A549 (cell line): ENCODE measurements at regions not wholly inside any gene's neighbourhood (a gene's known extent, or its start where the extent isn't known, plus 50 kb on each side); places are given as distances from the start of the nearest gene placed in this dataset.

ENCODE experiments used
- ATAC-seq, 2 experiments: fragments of 200-7000 bp in 1 of 2; fragments of >200 bp in 1 of 2; cut with Nextera tagmentation in 1 of 2; cut with Tn5 transposase in 1 of 2; 3 replicates each; pipeline versions ENCODE4 v1.8.0 to v1.9.1; 2018 to 2020; ENCODE audit warnings: mild to moderate bottlenecking in 1 of 2, moderate library complexity in 1 of 2
- CTCF ChIA-PET: fragments of 300-600 bp; sonication (Branson Sonifier 250); formaldehyde crosslinking; extraction: SDS; loops from one replicate; lab custom pipeline; 2021; ENCODE audit warnings: antibody characterized with exemption, inconsistent platforms; lab: Yijun Ruan, JAX
- POLR2A ChIA-PET: fragments of 350-600 bp; formaldehyde crosslinking; extraction: SDS; loops from one replicate; lab custom pipeline; 2021; ENCODE audit warnings: antibody characterized with exemption, inconsistent platforms; lab: Yijun Ruan, JAX
- DNase-seq, 2 experiments: peaks; one replicate each; pipeline versions ENCODE4 v3.0.0 to v3.0.0-alpha.2; 2011 to 2016; ENCODE audit warnings: low read depth in 1 of 2, low spot score in 1 of 2
- FAIRE-seq: peaks from 2 replicates; lab custom pipeline; 2011; peaks lifted over from hg19 to GRCh38; lab: Jason Lieb, UNC
- H3K27ac ChIP-seq, 2 experiments: fragments of >200 bp; sonication (Bioruptor Twin); formaldehyde crosslinking; 3 replicates each; pipeline ENCODE4 v1.5.1; 2016 to 2017
- H3K4me1 ChIP-seq: fragments of >200 bp; sonication (Bioruptor Twin); formaldehyde crosslinking; 3 replicates; pipeline ENCODE4 v1.6.1; 2016
- H3K4me2 ChIP-seq: fragments of >200 bp; sonication (Bioruptor Twin); formaldehyde crosslinking; 3 replicates; pipeline ENCODE4 v1.6.1; 2016
- H3K4me3 ChIP-seq: fragments of >200 bp; sonication (Bioruptor Twin); formaldehyde crosslinking; 3 replicates; pipeline ENCODE4 v1.5.1; 2016
- H3K9me3 ChIP-seq: fragments of >200 bp; sonication (Bioruptor Twin); formaldehyde crosslinking; 3 replicates; pipeline ENCODE4 v1.6.1; 2016
- CBX2 ChIP-seq: fragments of 200-600 bp; sonication (generic); IDR thresholded peaks from 2 replicates; pipeline ENCODE4 v1.6.1; 2016; ENCODE audit warnings: low read depth, mild to moderate bottlenecking, borderline replicate concordance
- ELK1 ChIP-seq: fragments of 150-350 bp; IDR thresholded peaks from 2 replicates; pipeline ENCODE4 v1.6.1; 2014; ENCODE audit warnings: low read depth, mild to moderate bottlenecking, low read length
- EP300 ChIP-seq, 2 experiments: fragments of >200 bp; sonication (Bioruptor Twin); formaldehyde crosslinking; IDR thresholded peaks; 2 replicates in 1 of 2; 3 replicates in 1 of 2; pipeline ENCODE4 v1.6.1; 2016 to 2017
- FOSL2 ChIP-seq, 2 experiments: fragments of 450-650 bp in 1 of 2; fragments of >200 bp in 1 of 2; sonication (Bioruptor Twin) in 1 of 2; formaldehyde crosslinking; IDR thresholded peaks; 2 replicates each; pipeline versions ENCODE4 v1.5.0 to v1.6.1; 2016 to 2020; ENCODE audit warnings: mild to moderate bottlenecking in 1 of 2, moderate library complexity in 1 of 2
- HEYL ChIP-seq: fragments of 250-450 bp; sonication (Bioruptor Pico); IDR thresholded peaks from 2 replicates; pipeline ENCODE4 v1.8.0; 2021; ENCODE audit warnings: mild to moderate bottlenecking, moderate library complexity
- HOXA7 ChIP-seq: fragments of 250-450 bp; sonication (Bioruptor Pico); IDR thresholded peaks from 2 replicates; pipeline ENCODE4 v1.5.0; 2020; ENCODE audit warnings: mild to moderate bottlenecking, moderate library complexity
- HOXB13 ChIP-seq: fragments of 250-450 bp; sonication (Bioruptor Pico); IDR thresholded peaks from 2 replicates; pipeline ENCODE4 v1.5.0; 2020; ENCODE audit warnings: low read depth, mild to moderate bottlenecking, moderate library complexity
- JUN ChIP-seq, 2 experiments: fragments of >200 bp; sonication (Bioruptor Twin); formaldehyde crosslinking; IDR thresholded peaks; 2 replicates in 1 of 2; 3 replicates in 1 of 2; pipeline ENCODE4 v1.6.1; 2016 to 2017
- JUNB ChIP-seq: fragments of >200 bp; sonication (Bioruptor Twin); formaldehyde crosslinking; IDR thresholded peaks from 2 replicates; pipeline ENCODE4 v1.6.1; 2016
- PHF8 ChIP-seq: fragments of 200-600 bp; sonication (generic); IDR thresholded peaks from 2 replicates; pipeline ENCODE4 v1.6.1; 2016; ENCODE audit warnings: low read depth, mild to moderate bottlenecking, antibody characterized with exemption, moderate library complexity, borderline replicate concordance
- POLR2A ChIP-seq: IDR thresholded peaks from 2 replicates; pipeline ENCODE4 v1.6.1; 2012; ENCODE audit warnings: mild to moderate bottlenecking, low read length
- RCOR1 ChIP-seq: fragments of 150-350 bp; IDR thresholded peaks from 2 replicates; pipeline ENCODE4 v1.6.1; 2014; ENCODE audit warnings: antibody characterized with exemption, low read length, low read depth
- REST ChIP-seq: fragments of 200-600 bp; sonication (generic); IDR thresholded peaks from 2 replicates; pipeline ENCODE4 v1.6.1; 2016; ENCODE audit warnings: antibody characterized with exemption, mild to moderate bottlenecking, moderate library complexity
- TF ChIP-seq, protein P1 (sequence below): IDR thresholded peaks from 2 replicates; pipeline ENCODE4 v1.6.1; 2012; ENCODE audit warnings: low read depth, borderline replicate concordance
- TF ChIP-seq, protein P2 (sequence below): IDR thresholded peaks from 2 replicates; pipeline ENCODE4 v1.6.1; 2012
- TF ChIP-seq, protein P3 (sequence below): fragments of 250-450 bp; sonication (Bioruptor Pico); IDR thresholded peaks from 2 replicates; pipeline ENCODE4 v1.5.0; 2020; ENCODE audit warnings: low read depth, mild to moderate bottlenecking, moderate library complexity

- TF ChIP-seq, protein P1, sequence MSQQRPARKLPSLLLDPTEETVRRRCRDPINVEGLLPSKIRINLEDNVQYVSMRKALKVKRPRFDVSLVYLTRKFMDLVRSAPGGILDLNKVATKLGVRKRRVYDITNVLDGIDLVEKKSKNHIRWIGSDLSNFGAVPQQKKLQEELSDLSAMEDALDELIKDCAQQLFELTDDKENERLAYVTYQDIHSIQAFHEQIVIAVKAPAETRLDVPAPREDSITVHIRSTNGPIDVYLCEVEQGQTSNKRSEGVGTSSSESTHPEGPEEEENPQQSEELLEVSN = no peak
- no peak for TF ChIP-seq RCOR1
- TF ChIP-seq, all 56 proteins: peak for 8
Observed at GRCh38 chr5:143673676-143674468, 138.1 kb upstream of the HMHB1 start (continued).

DNA sequence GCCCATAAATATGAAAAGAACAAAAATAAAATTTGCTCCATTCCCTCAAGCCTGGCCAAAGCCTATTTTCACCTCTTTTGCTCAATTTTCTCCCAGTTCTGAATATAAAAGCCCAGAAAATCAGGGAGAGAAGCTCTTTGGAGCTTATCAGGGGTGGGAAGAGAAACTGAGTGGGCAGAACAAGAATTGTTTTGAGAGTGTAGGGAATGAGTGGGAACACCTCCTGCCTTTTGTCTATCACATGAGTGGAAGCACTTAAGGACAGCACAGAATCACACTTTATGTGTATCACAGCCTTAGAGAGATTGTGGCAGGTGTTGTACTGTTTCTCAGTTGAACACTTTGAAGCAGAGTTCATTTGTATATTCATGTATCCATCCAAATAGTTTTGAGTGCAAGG is 139.2 kb upstream of the HMHB1 start:
- H3K4me3 ChIP-seq = no peak overlapping the region
- DNase-seq = no peak

More for the DNA sequence above, 139.2 kb upstream of the HMHB1 start:
- TF ChIP-seq HOXA7 (no peak), JUN (IDR thresholded peaks at IDR 0.05) (no peak), HEYL (CRISPR knock-in tag) (no peak), EP300 (IDR thresholded peaks at IDR 0.05) (no peak), CBX2 (no peak), PHF8 (no peak), HOXB13 (CRISPR knock-in tag) (no peak), REST (no peak), ELK1 (no peak), POLR2A (no peak), FOSL2 (IDR thresholded peaks at IDR 0.05) (no peak), FOSL2 (CRISPR knock-in tag; IDR thresholded peaks at IDR 0.05) (no peak), JUNB (no peak)
- TF ChIP-seq, protein P2, sequence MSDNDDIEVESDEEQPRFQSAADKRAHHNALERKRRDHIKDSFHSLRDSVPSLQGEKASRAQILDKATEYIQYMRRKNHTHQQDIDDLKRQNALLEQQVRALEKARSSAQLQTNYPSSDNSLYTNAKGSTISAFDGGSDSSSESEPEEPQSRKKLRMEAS = no peak
- TF ChIP-seq, protein P3, sequence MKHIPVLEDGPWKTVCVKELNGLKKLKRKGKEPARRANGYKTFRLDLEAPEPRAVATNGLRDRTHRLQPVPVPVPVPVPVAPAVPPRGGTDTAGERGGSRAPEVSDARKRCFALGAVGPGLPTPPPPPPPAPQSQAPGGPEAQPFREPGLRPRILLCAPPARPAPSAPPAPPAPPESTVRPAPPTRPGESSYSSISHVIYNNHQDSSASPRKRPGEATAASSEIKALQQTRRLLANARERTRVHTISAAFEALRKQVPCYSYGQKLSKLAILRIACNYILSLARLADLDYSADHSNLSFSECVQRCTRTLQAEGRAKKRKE (CRISPR knock-in tag) = no peak
- ATAC-seq (no peak), FAIRE-seq (no peak)
- Histone ChIP-seq H3K4me1 (peaks cover 58% of the 10 kb centered on the region), H3K27ac (peak overlapping the region; percentile 58 to 71), H3K4me2 (peak overlapping the region; percentile 73; the same call in 2 of the 3 replicates), H3K9me3 (peaks cover 6% of the 10 kb centered on the region; the same call in 1 of the 3 replicates)
- ChIA-PET POLR2A (no interaction called here), CTCF (interaction anchor here (0.9 to 1.7 kb wide), 4 partner anchors 8 to 18 kb away, joined by 3 to 9 read pairs (median 4); no protein-coding TSS in a partner anchor)
